ENCODE measurements at regions not wholly inside any gene's neighbourhood (a gene's known extent, or its start where the extent isn't known, plus 50 kb on each side); places are given as distances from the start of the nearest gene placed in this dataset.

DNA sequence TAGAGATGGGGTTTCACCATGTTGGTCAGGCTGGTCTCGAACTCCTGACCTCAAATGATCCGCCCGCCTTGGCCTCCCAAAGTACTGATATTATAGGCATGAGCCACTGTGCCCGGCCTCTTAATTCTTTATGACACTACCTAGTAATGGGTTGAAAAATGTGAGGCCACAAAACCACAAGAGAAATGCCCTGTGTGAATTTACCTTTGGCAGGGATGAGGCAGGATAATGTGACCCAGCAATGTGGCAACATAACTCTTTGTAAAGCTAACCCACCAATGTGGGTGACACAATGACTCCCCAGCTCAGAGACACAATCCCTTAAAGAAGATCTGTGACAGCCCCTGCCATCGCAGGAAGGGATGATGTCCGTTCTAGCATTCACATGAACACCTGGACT lies 533.1 kb downstream of the KLF5 start:
- no TSS peak for BruUV-seq (replicated peaks)
- Histone ChIP-seq H3K27ac (ENCODE audit: low read length) (no peak overlapping the region), H3K9me3 (ENCODE audit: control insufficient read depth, insufficient read depth, low read depth, low read length) (no peaks in the 10 kb centered on the region), H3K4me3 (ENCODE audit: low read depth in 2 of 2, low read length in 2 of 2) (no peak overlapping the region), H3K4me1 (ENCODE audit: control insufficient read depth, insufficient read depth, low read length) (no peaks in the 10 kb centered on the region), H3K27me3 (ENCODE audit: control insufficient read depth, insufficient read depth, low read length) (no peaks in the 10 kb centered on the region), H3K36me3 (ENCODE audit: control insufficient read depth, insufficient read depth, low read length) (no peaks in the 10 kb centered on the region)
- ChIA-PET POLR2A (no interaction called here), CTCF (no interaction called here)
- no peak for ATAC-seq
- DNase-seq (ENCODE audit: low read depth, low spot score): no peak
- intact Hi-C loops (cut with micrococcal nuclease; ENCODE audit: unreplicated experiment): no loop called here
- TF ChIP-seq, protein P1, sequence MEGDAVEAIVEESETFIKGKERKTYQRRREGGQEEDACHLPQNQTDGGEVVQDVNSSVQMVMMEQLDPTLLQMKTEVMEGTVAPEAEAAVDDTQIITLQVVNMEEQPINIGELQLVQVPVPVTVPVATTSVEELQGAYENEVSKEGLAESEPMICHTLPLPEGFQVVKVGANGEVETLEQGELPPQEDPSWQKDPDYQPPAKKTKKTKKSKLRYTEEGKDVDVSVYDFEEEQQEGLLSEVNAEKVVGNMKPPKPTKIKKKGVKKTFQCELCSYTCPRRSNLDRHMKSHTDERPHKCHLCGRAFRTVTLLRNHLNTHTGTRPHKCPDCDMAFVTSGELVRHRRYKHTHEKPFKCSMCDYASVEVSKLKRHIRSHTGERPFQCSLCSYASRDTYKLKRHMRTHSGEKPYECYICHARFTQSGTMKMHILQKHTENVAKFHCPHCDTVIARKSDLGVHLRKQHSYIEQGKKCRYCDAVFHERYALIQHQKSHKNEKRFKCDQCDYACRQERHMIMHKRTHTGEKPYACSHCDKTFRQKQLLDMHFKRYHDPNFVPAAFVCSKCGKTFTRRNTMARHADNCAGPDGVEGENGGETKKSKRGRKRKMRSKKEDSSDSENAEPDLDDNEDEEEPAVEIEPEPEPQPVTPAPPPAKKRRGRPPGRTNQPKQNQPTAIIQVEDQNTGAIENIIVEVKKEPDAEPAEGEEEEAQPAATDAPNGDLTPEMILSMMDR (IDR thresholded peaks at IDR 0.05): no peak
- TF ChIP-seq SIN3A (IDR thresholded peaks at IDR 0.05; ENCODE audit: borderline replicate concordance, insufficient read depth, low read depth, low read length): no peak
- TF ChIP-seq POLR2AphosphoS5 (IDR thresholded peaks at IDR 0.05; ENCODE audit: low read depth, low read length): no peak
- TF ChIP-seq, protein P2, sequence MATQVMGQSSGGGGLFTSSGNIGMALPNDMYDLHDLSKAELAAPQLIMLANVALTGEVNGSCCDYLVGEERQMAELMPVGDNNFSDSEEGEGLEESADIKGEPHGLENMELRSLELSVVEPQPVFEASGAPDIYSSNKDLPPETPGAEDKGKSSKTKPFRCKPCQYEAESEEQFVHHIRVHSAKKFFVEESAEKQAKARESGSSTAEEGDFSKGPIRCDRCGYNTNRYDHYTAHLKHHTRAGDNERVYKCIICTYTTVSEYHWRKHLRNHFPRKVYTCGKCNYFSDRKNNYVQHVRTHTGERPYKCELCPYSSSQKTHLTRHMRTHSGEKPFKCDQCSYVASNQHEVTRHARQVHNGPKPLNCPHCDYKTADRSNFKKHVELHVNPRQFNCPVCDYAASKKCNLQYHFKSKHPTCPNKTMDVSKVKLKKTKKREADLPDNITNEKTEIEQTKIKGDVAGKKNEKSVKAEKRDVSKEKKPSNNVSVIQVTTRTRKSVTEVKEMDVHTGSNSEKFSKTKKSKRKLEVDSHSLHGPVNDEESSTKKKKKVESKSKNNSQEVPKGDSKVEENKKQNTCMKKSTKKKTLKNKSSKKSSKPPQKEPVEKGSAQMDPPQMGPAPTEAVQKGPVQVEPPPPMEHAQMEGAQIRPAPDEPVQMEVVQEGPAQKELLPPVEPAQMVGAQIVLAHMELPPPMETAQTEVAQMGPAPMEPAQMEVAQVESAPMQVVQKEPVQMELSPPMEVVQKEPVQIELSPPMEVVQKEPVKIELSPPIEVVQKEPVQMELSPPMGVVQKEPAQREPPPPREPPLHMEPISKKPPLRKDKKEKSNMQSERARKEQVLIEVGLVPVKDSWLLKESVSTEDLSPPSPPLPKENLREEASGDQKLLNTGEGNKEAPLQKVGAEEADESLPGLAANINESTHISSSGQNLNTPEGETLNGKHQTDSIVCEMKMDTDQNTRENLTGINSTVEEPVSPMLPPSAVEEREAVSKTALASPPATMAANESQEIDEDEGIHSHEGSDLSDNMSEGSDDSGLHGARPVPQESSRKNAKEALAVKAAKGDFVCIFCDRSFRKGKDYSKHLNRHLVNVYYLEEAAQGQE (IDR thresholded peaks at IDR 0.05; ENCODE audit: insufficient read depth in 1 of 2, low read depth in 2 of 2, low read length in 1 of 2): no peak
- no peak for TF ChIP-seq TCF7L2 (IDR thresholded peaks at IDR 0.05; ENCODE audit: low read depth, low read length)
- in situ Hi-C loops (cut with HindIII; ENCODE audit: low pct_unique_long_range_greater_than_20kb, low sequenced_read_pairs): no loop called here

DNA sequence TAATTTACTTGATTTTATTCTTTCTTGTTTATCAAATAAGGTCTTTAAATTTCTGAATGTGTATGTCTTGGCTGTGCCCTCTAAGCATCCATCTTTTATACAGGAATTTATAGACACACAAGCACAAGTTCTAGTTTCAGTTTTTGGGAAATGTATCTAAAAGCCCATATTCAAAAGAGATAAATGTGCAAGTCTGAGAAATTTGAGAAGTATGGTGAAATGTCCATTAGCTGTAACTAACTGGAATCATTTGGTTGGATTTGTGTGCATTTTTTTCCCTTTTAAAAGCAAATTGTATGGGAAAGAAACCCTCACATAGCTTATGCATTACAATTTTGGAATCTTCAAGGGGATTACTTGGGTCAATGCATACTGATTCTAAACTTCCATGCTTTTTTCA lies 532.0 kb downstream of the KLF5 start:
- no peak for ATAC-seq
- Histone ChIP-seq H3K9me3 (ENCODE audit: control insufficient read depth, insufficient read depth, low read depth, low read length) (no peaks in the 10 kb centered on the region), H3K4me1 (ENCODE audit: control insufficient read depth, insufficient read depth, low read length) (no peaks in the 10 kb centered on the region), H3K36me3 (ENCODE audit: control insufficient read depth, insufficient read depth, low read length) (no peaks in the 10 kb centered on the region), H3K27ac (ENCODE audit: low read length) (no peak overlapping the region), H3K27me3 (ENCODE audit: control insufficient read depth, insufficient read depth, low read length) (no peaks in the 10 kb centered on the region), H3K4me3 (ENCODE audit: low read depth in 2 of 2, low read length in 2 of 2) (no peak overlapping the region)
- POLR2A ChIA-PET: no interaction called here
- CTCF ChIA-PET: no interaction called here
- TF ChIP-seq, protein P1 (IDR thresholded peaks at IDR 0.05): no peak
- no peak for TF ChIP-seq POLR2AphosphoS5 (IDR thresholded peaks at IDR 0.05; ENCODE audit: low read depth, low read length)
- TF ChIP-seq, protein P2 (IDR thresholded peaks at IDR 0.05; ENCODE audit: insufficient read depth in 1 of 2, low read depth in 2 of 2, low read length in 1 of 2): no peak
- no peak for TF ChIP-seq TCF7L2 (IDR thresholded peaks at IDR 0.05; ENCODE audit: low read depth, low read length)
- TF ChIP-seq SIN3A (IDR thresholded peaks at IDR 0.05; ENCODE audit: borderline replicate concordance, insufficient read depth, low read depth, low read length): no peak
- no peak for DNase-seq (ENCODE audit: low read depth, low spot score)
- in situ Hi-C loops (cut with HindIII; ENCODE audit: low pct_unique_long_range_greater_than_20kb, low sequenced_read_pairs) (no loop called here), intact Hi-C loops (cut with micrococcal nuclease; ENCODE audit: unreplicated experiment) (no loop called here)
- BruUV-seq (replicated peaks): no TSS peak
